HG02763 (cell line): ENCODE measurements at regions not wholly inside any gene's neighbourhood (a gene's known extent, or its start where the extent isn't known, plus 50 kb on each side); places are given as distances from the start of the nearest gene placed in this dataset.
A peak's percentile ranks its signal among the peaks of the same experiment; 100 is the strongest.

Experiments used
- ATAC-seq: cut with Tn5 transposase; IDR thresholded peaks from one replicate; pipeline ENCODE4 v1.9.1; 2021; ENCODE audit warnings: mild to moderate bottlenecking, moderate library complexity; ENCODE audit not compliant: unreplicated experiment

DNA sequence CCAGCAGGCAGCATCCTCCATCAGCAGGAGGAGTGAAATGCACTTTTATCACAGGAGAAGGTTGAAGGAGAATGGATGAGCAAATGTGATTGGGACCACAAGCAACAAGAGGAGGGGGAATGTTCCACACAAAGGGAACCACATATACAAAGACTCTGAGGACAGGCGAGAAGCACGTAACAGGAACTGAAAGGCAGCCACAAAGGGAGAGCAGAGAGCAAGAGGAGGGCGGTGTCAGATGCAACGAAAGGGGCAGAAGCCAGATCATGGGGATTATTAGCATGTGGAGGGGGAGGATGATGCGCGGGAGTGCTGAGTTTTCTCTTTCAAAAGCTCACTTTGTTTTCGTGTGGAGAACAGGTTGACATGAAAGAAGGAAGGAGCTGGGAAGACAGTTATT is 241.1 kb downstream of the SPTSSA start:
- peak; percentile 74 for ATAC-seq

DNA sequence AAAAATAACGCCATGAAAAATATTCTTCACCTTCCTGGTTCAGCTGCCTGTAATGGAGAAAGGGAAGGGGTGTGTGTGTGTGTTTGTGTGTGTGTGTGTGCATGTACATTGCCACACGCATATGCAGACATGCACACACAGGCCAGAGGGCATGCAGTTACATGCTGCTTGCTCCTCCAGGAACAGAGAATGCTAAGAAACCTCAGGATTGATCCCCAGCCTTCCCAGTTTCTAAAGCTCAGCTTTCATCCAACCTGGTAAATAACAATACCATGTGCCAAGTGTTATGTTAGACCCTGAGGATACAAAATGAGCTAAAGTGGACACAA is 241.7 kb downstream of the SPTSSA start:
- ATAC-seq: no peak

GRCh38 chr14:34219661-34220377 is 242.2 kb downstream of the SPTSSA start:
- ATAC-seq: no peak

GRCh38 chr14:34218881-34219280 is 243.2 kb downstream of the SPTSSA start:
- ATAC-seq: no peak

DNA sequence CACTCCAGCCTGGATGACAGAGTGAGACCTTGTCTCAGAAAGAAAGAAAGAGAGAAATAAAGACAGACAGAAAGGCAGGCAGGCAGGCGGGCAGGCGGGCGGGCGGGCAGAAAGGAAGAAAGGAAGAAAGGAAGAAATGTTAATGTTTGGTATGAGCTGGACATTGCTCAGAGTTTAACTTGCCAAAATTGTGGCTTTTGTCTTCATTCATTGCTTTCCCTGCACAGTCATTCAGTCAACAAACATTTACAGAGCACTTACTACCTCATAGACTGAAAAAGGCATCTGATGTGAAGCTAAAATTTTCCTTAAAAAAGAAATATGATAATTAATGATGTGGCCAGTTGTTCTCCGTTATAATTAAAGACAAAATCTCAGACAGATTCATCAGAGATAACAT is 247.1 kb downstream of the SPTSSA start:
- ATAC-seq: no peak

- no peak for ATAC-seq
These were observed 248.7 kb downstream of the SPTSSA start for GRCh38 chr14:34213332-34213731.

DNA sequence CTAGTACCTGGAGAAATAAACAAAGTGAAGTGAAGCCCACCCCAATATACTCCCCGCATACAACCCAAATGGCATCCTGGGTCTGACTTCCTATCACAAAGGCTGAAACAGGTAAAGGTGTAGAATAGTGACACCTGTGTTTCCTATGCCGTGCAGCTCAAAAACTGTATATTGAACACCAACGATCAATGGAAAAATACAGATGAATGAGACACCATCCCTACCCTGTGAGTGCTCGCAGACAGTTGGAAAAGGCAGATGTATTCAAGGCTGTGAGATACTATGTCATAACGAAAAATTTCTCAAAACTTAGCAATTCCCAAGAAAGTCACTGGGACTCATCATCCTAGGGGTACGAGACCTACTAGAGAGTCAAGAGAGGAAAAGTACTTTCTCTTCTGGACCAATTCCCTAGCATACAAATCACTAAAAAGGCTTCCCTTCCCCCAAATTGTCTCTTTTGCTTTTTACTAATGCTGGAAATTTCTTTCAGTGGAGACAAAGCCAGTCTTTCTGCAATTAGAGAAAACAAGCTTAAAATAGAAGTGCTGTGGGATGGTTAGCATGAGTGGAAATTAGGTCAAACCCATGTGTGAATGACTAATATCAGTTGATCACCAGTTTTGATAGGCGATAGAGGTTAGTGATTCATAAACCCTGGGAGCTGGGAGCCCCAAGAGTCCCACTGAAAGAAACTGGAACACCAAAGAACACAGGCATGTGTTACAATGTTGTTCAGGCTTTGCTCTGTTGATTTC is 249.7 kb downstream of the SPTSSA start:
- no peak for ATAC-seq

DNA sequence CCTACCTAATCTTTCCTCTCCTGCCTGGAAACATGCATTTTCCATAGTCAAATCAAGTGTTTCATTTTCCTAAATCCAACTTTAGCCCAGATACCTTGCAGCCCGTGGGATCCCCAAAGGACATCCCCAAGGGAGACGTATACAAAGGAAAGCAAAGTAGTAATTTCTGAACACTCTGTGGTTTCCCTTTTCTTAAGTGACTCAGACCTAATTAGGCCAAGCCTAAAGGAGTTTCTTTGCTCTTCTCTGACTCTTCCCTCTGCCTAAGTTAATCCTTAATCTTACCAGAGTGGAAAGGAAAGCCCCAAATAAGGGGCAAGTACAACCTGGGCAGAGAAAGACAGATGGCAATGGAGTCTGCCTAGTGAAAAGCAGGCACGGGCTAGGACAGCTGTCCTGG is 250.3 kb downstream of the SPTSSA start:
- peak; percentile 83 for ATAC-seq

DNA sequence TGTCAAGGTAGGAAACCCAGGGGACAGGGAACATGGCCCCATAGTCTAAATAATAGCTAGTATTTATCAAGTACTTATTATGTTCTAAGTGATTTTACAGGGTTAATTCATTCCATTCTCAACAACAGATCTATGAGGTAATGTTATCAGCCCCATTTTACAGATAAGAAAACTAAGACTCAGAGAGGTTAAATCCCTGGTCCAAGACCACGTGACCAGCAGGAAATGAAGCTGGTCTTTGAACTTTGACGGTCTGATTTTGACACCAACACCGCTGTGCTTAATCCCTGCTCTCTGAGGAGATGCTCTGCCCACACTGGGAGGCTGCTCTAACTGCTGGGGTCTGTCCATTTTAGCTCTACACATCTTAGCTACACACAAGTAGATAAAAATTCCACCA is 253.5 kb downstream of the SPTSSA start:
- ATAC-seq: no peak

DNA sequence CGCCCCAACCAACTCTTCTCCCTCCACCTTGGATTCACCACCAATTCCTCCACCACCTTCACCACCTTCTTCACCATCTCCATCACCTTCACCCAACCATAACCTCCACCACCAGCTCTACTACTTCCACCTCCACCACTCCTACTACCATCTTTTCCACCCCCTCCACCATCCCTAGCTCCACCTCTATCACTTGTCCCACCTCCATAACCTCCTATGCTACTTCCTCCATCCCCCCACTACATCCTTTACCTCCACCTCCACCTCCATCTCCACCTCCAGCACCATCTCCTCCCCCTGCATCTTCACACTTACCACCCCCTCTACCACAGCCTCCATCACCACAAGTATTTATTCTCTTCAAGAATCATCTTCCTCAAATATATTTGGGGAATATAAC is 254.9 kb upstream of the EGLN3 start:
- ATAC-seq: no peak

DNA sequence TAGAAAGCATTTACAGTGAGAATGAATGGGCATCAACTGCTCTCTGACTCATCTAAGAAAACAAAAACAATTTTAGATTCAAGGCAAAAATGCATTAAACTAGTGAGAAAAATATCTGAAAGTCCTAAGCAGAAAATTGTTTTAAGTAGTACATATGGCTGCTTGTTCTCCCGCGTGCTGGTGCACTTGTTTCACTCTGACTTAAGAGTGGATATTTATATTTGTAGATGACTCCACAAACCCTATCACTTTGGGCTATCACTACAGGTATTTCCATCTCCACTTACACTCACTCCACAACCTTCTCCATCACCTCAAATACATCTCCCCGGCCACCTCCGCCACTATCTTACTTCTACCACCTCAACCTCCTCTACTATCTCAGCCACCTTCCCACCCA is 253.9 kb upstream of the EGLN3 start:
- no peak for ATAC-seq

DNA sequence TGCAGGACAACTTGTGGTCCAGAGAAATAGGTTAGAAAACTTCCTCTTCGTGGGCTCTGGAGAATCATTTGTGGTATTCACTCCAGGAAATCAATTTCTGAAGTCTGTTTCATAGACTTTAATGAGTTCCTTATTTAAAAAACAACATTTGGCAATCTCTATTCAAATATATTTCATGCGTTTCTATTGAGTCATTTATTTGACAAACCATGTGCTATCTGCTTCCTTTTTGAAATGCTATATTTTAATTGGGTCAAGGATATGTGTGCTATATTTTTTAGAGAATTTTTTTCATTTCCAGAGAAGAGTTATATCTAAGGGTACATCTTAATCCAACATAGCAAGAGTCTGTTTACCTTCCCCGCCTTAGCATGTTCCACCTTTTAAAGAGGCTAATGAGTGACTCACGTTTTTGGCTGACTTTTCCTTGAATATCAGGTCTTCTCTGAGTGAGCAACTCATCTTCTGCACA is 252.4 kb upstream of the EGLN3 start:
- ATAC-seq: no peak

GRCh38 chr14:34201909-34202637 is 251.2 kb upstream of the EGLN3 start:
- ATAC-seq: no peak

GRCh38 chr14:34199585-34199984 is 248.7 kb upstream of the EGLN3 start:
- ATAC-seq: no peak

DNA sequence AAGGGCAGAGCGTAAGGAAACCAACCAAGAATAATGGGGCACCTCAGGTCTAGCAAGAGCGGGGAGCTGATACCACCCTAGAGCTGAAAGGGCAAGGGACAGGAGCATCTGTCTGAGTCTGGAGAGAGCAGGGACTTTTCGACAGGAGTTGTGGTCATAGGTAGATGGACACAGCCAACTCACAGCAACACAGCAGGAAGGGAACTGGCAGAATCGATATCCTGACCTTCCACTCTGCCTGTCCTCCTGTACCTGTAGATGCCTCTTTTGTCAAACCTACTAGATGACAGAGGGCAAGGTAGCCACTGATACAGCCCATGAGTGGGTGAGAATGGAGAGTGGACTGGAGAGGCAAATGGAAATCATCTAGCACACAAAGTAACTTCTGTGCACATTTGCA is 247.2 kb upstream of the EGLN3 start:
- no peak for ATAC-seq

DNA sequence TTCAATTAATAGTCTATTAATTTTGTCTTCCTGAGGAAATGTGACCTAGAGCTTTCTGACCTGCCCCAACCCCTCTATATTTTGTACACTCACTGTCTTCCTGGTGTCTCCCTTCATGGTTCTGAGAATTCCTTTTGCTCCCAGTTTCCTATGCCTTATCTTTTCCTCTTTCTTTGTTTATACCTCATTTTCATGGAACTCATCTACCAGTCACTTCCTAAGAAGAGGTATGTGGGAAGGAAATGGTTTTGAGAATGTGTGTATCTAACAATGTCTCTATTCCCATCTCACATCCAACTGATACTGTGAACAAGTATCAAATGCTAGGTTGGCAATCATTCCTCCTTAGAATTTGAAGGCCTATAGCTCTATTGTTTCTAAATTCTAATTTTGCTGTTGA is 245.1 kb upstream of the EGLN3 start:
- no peak for ATAC-seq

DNA sequence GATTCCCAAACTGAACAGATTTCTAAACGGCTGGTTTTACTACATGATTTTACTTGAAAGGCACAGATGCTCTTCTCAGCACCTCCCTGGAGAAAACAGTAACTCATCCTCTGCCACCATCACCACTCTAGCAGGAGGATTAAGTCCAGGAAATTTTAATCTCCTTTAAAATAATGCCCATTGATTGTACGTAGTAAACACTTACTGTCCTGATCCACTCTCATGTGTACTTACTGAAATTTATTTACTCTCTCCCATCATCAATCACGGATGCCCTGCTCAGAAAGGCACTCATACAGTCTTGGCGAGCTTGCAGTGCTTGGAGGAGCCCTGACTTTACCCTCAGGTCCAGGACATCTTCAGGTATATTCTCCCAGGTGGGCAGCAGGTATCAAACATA is 239.8 kb upstream of the EGLN3 start:
- ATAC-seq: no peak

DNA sequence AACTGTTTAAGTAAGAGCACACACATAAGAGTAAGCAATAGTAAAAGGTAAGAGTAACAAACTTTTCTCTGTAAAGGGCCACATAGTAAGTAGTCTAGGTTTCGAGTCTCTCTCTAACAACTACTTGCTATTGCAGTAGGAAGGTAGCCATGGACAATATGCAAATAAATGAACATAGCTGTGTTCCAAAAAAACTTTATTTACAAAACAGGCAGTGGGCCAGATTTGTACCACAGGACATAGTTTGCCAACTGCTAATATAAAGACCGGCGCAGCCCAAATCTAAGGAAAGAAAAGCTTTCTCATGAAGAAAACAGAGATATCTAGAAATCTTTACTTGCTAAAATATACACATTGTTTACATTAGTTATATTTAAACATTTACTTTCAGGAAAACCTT is 239.0 kb upstream of the EGLN3 start:
- ATAC-seq: no peak

DNA sequence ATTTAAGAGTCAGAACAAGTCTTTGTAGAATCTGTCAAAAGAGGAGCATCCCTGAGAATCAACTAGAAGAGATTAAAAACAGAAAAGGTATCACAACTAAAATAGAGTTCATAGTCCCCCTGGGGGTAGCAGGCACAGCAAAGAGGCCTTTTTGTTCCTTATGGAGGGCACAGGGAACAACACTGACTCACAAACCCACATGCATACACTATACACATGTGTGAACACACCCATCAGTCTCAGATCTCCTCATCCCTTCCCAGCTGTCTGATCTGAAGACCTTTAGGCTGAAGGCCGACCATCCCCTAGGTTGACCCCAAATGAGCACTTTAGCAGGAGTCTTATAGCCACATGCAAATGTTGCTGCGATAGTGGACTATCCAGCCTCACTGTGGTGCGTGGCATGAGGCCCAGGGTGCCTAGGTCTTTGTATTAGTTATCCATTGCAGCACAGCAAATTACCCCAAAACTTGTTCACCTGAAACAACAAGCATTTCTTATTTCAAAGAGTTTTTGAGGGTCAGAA is 236.7 kb upstream of the EGLN3 start:
- ATAC-seq: no peak

DNA sequence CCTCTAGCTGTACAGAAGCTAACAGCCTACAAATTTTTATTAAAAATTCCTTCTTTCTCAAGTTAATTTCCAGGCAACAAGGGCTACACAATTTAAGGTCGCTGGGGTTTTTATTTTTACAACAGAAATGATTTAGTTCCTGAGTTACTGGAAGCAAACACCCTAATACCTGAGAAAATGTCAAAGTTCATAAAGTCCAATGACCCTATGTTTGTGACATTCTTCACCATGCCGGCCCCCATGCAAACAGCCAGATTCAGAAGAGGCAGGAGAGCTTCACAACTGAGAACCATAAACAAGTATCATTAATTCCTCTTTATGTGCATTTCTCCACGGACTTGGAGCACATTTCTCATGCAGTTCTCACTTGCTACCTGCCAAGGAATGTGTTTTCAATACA is 236.2 kb upstream of the EGLN3 start:
- ATAC-seq: no peak

GRCh38 chr14:34184126-34184525 is 233.3 kb upstream of the EGLN3 start:
- no peak for ATAC-seq

DNA sequence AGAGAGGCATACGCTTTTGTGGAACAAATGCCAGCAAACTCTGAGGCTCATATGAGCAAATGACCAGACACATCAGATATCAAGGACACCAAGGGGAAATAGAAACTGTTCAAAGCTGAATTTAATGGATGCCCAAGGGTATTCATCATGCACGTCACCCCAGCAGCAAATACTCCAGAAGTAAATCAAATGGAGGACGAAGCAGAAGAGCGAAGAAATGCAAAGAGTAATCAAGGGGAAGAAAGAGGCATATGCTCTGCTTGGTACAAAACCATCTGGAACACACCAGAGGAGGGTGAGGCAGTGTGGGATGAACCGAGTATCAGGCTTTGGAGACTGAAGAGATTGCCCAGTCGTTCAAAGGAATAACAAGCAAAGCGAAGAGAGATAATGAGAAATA is 232.6 kb upstream of the EGLN3 start:
- ATAC-seq: no peak
